H1 (cell line): ENCODE measurements at regions not wholly inside any gene's neighbourhood (a gene's known extent, or its start where the extent isn't known, plus 50 kb on each side); places are given as distances from the start of the nearest gene placed in this dataset.

Experiments
- BCL11A ChIP-seq, 2 experiments: IDR thresholded peaks; one replicate each; pipeline ENCODE4 v1.6.1; 2011; ENCODE audit warnings: low read depth in 2 of 2, low read length in 2 of 2, mild to moderate bottlenecking in 2 of 2
- BRCA1 ChIP-seq: IDR thresholded peaks from 2 replicates; pipeline ENCODE4 v1.6.1; 2012; ENCODE audit warnings: low read depth, low read length, improper control_type of control experiment
- CEBPB ChIP-seq: IDR thresholded peaks from 2 replicates; pipeline ENCODE4 v1.6.1; 2012; ENCODE audit warnings: low read depth, low read length
- CREB1 ChIP-seq: IDR thresholded peaks from 2 replicates; pipeline ENCODE4 v1.6.1; 2012; ENCODE audit warnings: inconsistent platforms
- CTCF ChIP-seq, 3 experiments: IDR thresholded peaks; 1 replicate in 2 of 3; 2 replicates in 1 of 3; pipeline versions ENCODE4 v1.5.1 to v1.6.1; 2011; ENCODE audit warnings: low read length in 3 of 3, mild to moderate bottlenecking in 3 of 3, inconsistent platforms in 2 of 3, low read depth in 1 of 3, moderate library complexity in 1 of 3; ENCODE audit not compliant: insufficient read depth in 1 of 3; ENCODE audit errors: control extremely low read depth in 1 of 3
- EZH2 ChIP-seq: fragments of 200-600 bp; sonication (generic); IDR thresholded peaks from 2 replicates; pipeline ENCODE4 v1.7.1; 2012; ENCODE audit warnings: low read depth, mild to moderate bottlenecking, moderate library complexity, low read length, inconsistent platforms; ENCODE audit not compliant: severe bottlenecking
- POLR2A ChIP-seq, 2 experiments: IDR thresholded peaks; 1 replicate in 1 of 2; 2 replicates in 1 of 2; pipeline ENCODE4 v1.6.1; 2011; ENCODE audit warnings: low read depth in 2 of 2, low read length in 2 of 2, mild to moderate bottlenecking in 2 of 2; ENCODE audit errors: control extremely low read depth in 1 of 2
- POLR2AphosphoS5 ChIP-seq: IDR thresholded peaks from 2 replicates; pipeline ENCODE4 v1.6.1; 2011; ENCODE audit warnings: low read depth, low read length
- RAD21 ChIP-seq, 2 experiments: IDR thresholded peaks in 1 of 2; conservative IDR thresholded peaks in 1 of 2; 2 replicates each; pipeline ENCODE4 v1.6.1; 2011; ENCODE audit warnings: low read depth in 2 of 2, low read length in 2 of 2, improper control_type of control experiment in 1 of 2, inconsistent platforms in 1 of 2, mild to moderate bottlenecking in 1 of 2, moderate library complexity in 1 of 2
- SP2 ChIP-seq: IDR thresholded peaks from 2 replicates; pipeline ENCODE4 v1.6.1; 2012; ENCODE audit warnings: mild to moderate bottlenecking, low read length, inconsistent platforms
- TAF7 ChIP-seq: optimal IDR thresholded peaks from 2 replicates; pipeline ENCODE3; 2011; ENCODE audit warnings: low read depth, mild to moderate bottlenecking, inconsistent platforms, low read length, moderate library complexity, borderline replicate concordance
- TEAD4 ChIP-seq: IDR thresholded peaks from 2 replicates; pipeline ENCODE4 v1.6.1; 2012; ENCODE audit warnings: low read depth, low read length, inconsistent platforms, mixed read lengths

- TF ChIP-seq CTCF (IDR thresholded peaks at IDR 0.05; ENCODE audit: control extremely low read depth in 1 of 3, insufficient read depth in 1 of 3, low read depth in 1 of 3, low read length in 3 of 3): no peak
- TF ChIP-seq SP2: no peak
- TF ChIP-seq EZH2: no peak
- TF ChIP-seq POLR2AphosphoS5: no peak
- TF ChIP-seq RAD21 (IDR thresholded peaks at IDR 0.05 in 1 of 2, conservative IDR thresholded peaks at IDR 0.05 in 1 of 2; ENCODE audit: low read depth in 2 of 2, low read length in 2 of 2): no peak
- no peak for TF ChIP-seq TEAD4
- TF ChIP-seq BCL11A (IDR thresholded peaks at IDR 0.05; ENCODE audit: low read depth in 2 of 2, low read length in 2 of 2): no peak
- no peak for TF ChIP-seq TAF7
- no peak for TF ChIP-seq CEBPB
- TF ChIP-seq BRCA1: no peak
- no peak for TF ChIP-seq CREB1
- TF ChIP-seq POLR2A (IDR thresholded peaks at IDR 0.05; ENCODE audit: control extremely low read depth in 1 of 2, low read depth in 2 of 2, low read length in 2 of 2): no peak
Measured at GRCh38 chr12:97380440-97380839, 82.2 kb upstream of the RMST start.
